Stimulated activated naive CD8-positive, alpha-beta T cell treated with anti-CD3 and anti-CD28 coated beads, Interleukin-15, Interleukin-2, amounts not matched to agents 100 U/mL and 50 U/mL, for 24 hours (primary cell): ENCODE measurements at regions not wholly inside any gene's neighbourhood (a gene's known extent, or its start where the extent isn't known, plus 50 kb on each side); places are given as distances from the start of the nearest gene placed in this dataset.

Experiments
- ATAC-seq: fragments of 150-1000 bp; cut with Tn5 transposase; one replicate; pipeline ENCODE4 v1.10.0; 2021
- DNase-seq: peaks from one replicate; pipeline ENCODE4 v3.0.0; 2021

DNA sequence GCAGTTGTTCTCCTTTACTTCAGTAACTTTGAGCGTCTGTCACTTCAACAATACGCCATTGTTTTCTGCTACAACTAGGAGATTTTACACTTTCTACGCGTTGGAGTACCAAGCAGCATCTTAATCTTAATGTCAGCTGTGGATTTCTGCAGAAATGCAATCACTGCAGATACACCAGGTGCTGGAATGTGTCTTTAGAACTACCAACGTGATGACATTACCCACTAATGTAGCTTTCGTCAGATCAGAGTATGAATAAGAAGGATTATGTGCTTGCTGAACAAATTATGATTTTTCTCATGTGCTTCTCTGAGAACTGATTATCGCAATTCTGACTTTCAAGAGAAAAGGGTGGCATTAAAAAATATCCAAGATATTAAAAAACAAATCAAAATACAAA is 77.5 kb upstream of the CNTN3 start:
- ATAC-seq (no peak), DNase-seq (no peak)

DNA sequence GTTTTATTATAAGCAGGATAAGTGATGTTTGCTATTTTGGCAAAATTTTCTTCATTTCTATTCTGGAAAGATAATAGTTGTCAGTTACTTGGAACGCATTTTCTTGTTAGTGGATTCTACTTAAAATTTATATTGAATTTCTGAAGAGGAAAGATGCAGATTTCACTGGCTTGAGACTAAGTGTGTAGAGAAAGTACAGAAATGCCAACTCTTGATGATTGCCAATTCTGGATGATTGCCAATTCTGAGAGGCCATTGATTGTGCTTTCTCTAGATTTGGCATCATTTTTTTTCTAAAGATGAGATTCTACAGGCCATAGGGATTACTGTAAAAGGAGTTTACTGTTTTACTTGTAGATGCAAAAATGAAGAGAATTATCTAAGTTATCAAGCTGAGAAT is 58.9 kb upstream of the CNTN3 start:
- no peak for ATAC-seq

DNA sequence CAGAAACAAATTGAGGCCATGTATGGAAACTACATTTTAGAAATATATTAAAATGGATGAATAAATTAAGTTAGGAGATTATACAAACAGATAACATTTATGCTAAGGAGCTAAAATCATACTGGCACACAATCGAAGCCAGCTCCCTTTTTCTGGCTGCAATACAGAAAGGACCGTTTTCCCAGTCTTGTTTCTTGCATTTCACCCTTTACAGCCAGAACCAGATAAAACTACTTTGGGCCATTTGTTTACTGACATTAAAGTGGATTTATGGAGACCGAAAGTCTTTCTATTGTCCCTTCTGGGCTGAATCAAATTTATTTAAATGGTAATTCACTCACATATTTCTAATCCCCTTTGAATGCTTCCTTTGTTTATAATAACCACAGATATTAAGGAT is 50.1 kb upstream of the CNTN3 start:
- DNase-seq (no peak), ATAC-seq (no peak)

More for the DNA sequence above, 58.9 kb upstream of the CNTN3 start:
- DNase-seq, result no peak
